ENCODE measurements at regions not wholly inside any gene's neighbourhood (a gene's known extent, or its start where the extent isn't known, plus 50 kb on each side); places are given as distances from the start of the nearest gene placed in this dataset.

GRCh38 chr4:157655096-157655809 is 434.7 kb downstream of the GRIA2 start:
- DNase-seq, result no peak

GRCh38 chr4:157643257-157643656 is 422.7 kb downstream of the GRIA2 start:
- DNase-seq, result no peak

- no peak for DNase-seq
Observed at GRCh38 chr4:157634057-157634456, 413.5 kb downstream of the GRIA2 start.

- DNase-seq, result no peak
Observed at GRCh38 chr4:157616741-157617472, 396.4 kb downstream of the GRIA2 start.

- no peak for DNase-seq
Observed at GRCh38 chr4:157607996-157608395, 387.5 kb downstream of the GRIA2 start.

GRCh38 chr4:157600583-157600982 is 380.1 kb downstream of the GRIA2 start:
- no peak for DNase-seq

- no peak for DNase-seq
Observed at GRCh38 chr4:157591245-157591644, 370.7 kb downstream of the GRIA2 start.

GRCh38 chr4:157590679-157591078 is 370.2 kb downstream of the GRIA2 start:
- no peak for DNase-seq

- no peak for DNase-seq
Observed at GRCh38 chr4:157587681-157588423, 367.3 kb downstream of the GRIA2 start.

GRCh38 chr4:157582141-157582540 is 361.6 kb downstream of the GRIA2 start:
- DNase-seq, result no peak

- DNase-seq, result no peak
Observed at GRCh38 chr4:157576671-157577217, 356.2 kb downstream of the GRIA2 start.

GRCh38 chr4:157575339-157575738 is 354.8 kb downstream of the GRIA2 start:
- DNase-seq, result no peak

- no peak for DNase-seq
Observed at GRCh38 chr4:157574606-157575005, 354.1 kb downstream of the GRIA2 start.

GRCh38 chr4:157572951-157573350 is 352.4 kb downstream of the GRIA2 start:
- DNase-seq, result no peak

- no peak for DNase-seq
Observed at GRCh38 chr4:157572284-157572683, 351.8 kb downstream of the GRIA2 start.

GRCh38 chr4:157564771-157565170 is 344.2 kb downstream of the GRIA2 start:
- DNase-seq, result no peak

GRCh38 chr4:157564218-157564617 is 343.7 kb downstream of the GRIA2 start:
- no peak for DNase-seq

GRCh38 chr4:157558016-157558415 is 337.5 kb downstream of the GRIA2 start:
- DNase-seq, result no peak

- DNase-seq, result no peak
Observed at GRCh38 chr4:157550028-157550427, 329.5 kb downstream of the GRIA2 start.

- no peak for DNase-seq
Observed at GRCh38 chr4:157527954-157528353, 307.4 kb downstream of the GRIA2 start.

- DNase-seq, result no peak
Observed at GRCh38 chr4:157521906-157522305, 301.4 kb downstream of the GRIA2 start.

- DNase-seq, result no peak
Observed at GRCh38 chr4:157514711-157515110, 294.2 kb downstream of the GRIA2 start.

GRCh38 chr4:157509341-157509740 is 288.8 kb downstream of the GRIA2 start:
- DNase-seq, result no peak

Measured in inflammatory macrophage (primary cell).